ENCODE measurements at regions not wholly inside any gene's neighbourhood (a gene's known extent, or its start where the extent isn't known, plus 50 kb on each side); places are given as distances from the start of the nearest gene placed in this dataset.
"Not testable (repeated sequence)": the region's sequence is repeated elsewhere in the genome, so short reads cannot be mapped to it uniquely, and the experiment has no call there.

GRCh38 chr7:20534543-20534942, 80.9 kb upstream of the ABCB5 start:
- H2AFZ ChIP-seq (ENCODE audit: low read depth, low read length), result no peak overlapping the region
- H3K4me3 ChIP-seq (ENCODE audit: low read length), result no peak overlapping the region
- H3K36me3 ChIP-seq (ENCODE audit: insufficient read depth, low read length), result no peaks in the 10 kb centered on the region
- H3K27me3 ChIP-seq (ENCODE audit: insufficient read depth, low read length), result no peaks in the 10 kb centered on the region
- H3K4me1 ChIP-seq (ENCODE audit: insufficient read depth, low read length), result no peaks in the 10 kb centered on the region
- H3K9me3 ChIP-seq (ENCODE audit: low read length), result no peaks in the 10 kb centered on the region

- no peak overlapping the region for H2AFZ ChIP-seq (ENCODE audit: low read depth, low read length)
- H3K4me1 ChIP-seq (ENCODE audit: insufficient read depth, low read length), result no peaks in the 10 kb centered on the region
- no peaks in the 10 kb centered on the region for H3K9me3 ChIP-seq (ENCODE audit: low read length)
- H3K27me3 ChIP-seq (ENCODE audit: insufficient read depth, low read length), result no peaks in the 10 kb centered on the region
- no peaks in the 10 kb centered on the region for H3K36me3 ChIP-seq (ENCODE audit: insufficient read depth, low read length)
- H3K4me3 ChIP-seq (ENCODE audit: low read length), result no peak overlapping the region
Observed at GRCh38 chr7:20535541-20535940, 79.9 kb upstream of the ABCB5 start.

- Histone ChIP-seq H3K27me3 (ENCODE audit: insufficient read depth, low read length) (no peaks in the 10 kb centered on the region), H3K4me1 (ENCODE audit: insufficient read depth, low read length) (no peaks in the 10 kb centered on the region), H3K9me3 (ENCODE audit: low read length) (no peaks in the 10 kb centered on the region), H3K36me3 (ENCODE audit: insufficient read depth, low read length) (no peaks in the 10 kb centered on the region), H3K4me3 (ENCODE audit: low read length) (no peak overlapping the region), H2AFZ (ENCODE audit: low read depth, low read length) (no peak overlapping the region)
Observed at GRCh38 chr7:20539201-20539600, 76.3 kb upstream of the ABCB5 start.

GRCh38 chr7:20541608-20542349, 73.7 kb upstream of the ABCB5 start:
- H2AFZ ChIP-seq (ENCODE audit: low read depth, low read length), result no peak overlapping the region
- H3K36me3 ChIP-seq (ENCODE audit: insufficient read depth, low read length), result no peaks in the 10 kb centered on the region
- H3K4me3 ChIP-seq (ENCODE audit: low read length), result no peak overlapping the region
- H3K9me3 ChIP-seq (ENCODE audit: low read length), result no peaks in the 10 kb centered on the region
- H3K4me1 ChIP-seq (ENCODE audit: insufficient read depth, low read length), result peaks cover 7% of the 10 kb centered on the region
- H3K27me3 ChIP-seq (ENCODE audit: insufficient read depth, low read length), result no peaks in the 10 kb centered on the region

GRCh38 chr7:20542594-20542993, 72.9 kb upstream of the ABCB5 start:
- no peak overlapping the region for H3K4me3 ChIP-seq (ENCODE audit: low read length)

GRCh38 chr7:20543500-20543899, 72.0 kb upstream of the ABCB5 start:
- H2AFZ ChIP-seq (ENCODE audit: low read depth, low read length), result no peak overlapping the region
- peaks cover 7% of the 10 kb centered on the region for H3K4me1 ChIP-seq (ENCODE audit: insufficient read depth, low read length)
- H3K27me3 ChIP-seq (ENCODE audit: insufficient read depth, low read length), result no peaks in the 10 kb centered on the region
- no peak overlapping the region for H3K4me3 ChIP-seq (ENCODE audit: low read length)
- no peaks in the 10 kb centered on the region for H3K36me3 ChIP-seq (ENCODE audit: insufficient read depth, low read length)
- no peaks in the 10 kb centered on the region for H3K9me3 ChIP-seq (ENCODE audit: low read length)

More at GRCh38 chr7:20542594-20542993, 72.9 kb upstream of the ABCB5 start:
- H3K36me3 ChIP-seq (ENCODE audit: insufficient read depth, low read length), result no peaks in the 10 kb centered on the region
- H2AFZ ChIP-seq (ENCODE audit: low read depth, low read length), result no peak overlapping the region
- H3K9me3 ChIP-seq (ENCODE audit: low read length), result no peaks in the 10 kb centered on the region
- peaks cover 7% of the 10 kb centered on the region for H3K4me1 ChIP-seq (ENCODE audit: insufficient read depth, low read length)
- no peaks in the 10 kb centered on the region for H3K27me3 ChIP-seq (ENCODE audit: insufficient read depth, low read length)

- Histone ChIP-seq H2AFZ (ENCODE audit: low read depth, low read length) (no peak overlapping the region), H3K36me3 (ENCODE audit: insufficient read depth, low read length) (no peaks in the 10 kb centered on the region), H3K4me3 (ENCODE audit: low read length) (no peak overlapping the region), H3K27me3 (ENCODE audit: insufficient read depth, low read length) (no peaks in the 10 kb centered on the region), H3K9me3 (ENCODE audit: low read length) (no peaks in the 10 kb centered on the region), H3K4me1 (ENCODE audit: insufficient read depth, low read length) (peaks cover 7% of the 10 kb centered on the region)
Observed at GRCh38 chr7:20545016-20545415, 70.5 kb upstream of the ABCB5 start.

GRCh38 chr7:20546958-20547357, 68.5 kb upstream of the ABCB5 start:
- H3K36me3 ChIP-seq (ENCODE audit: insufficient read depth, low read length); H3K9me3 ChIP-seq (ENCODE audit: low read length); H3K27me3 ChIP-seq (ENCODE audit: insufficient read depth, low read length); H2AFZ ChIP-seq (ENCODE audit: low read depth, low read length); H3K4me3 ChIP-seq (ENCODE audit: low read length); H3K4me1 ChIP-seq (ENCODE audit: insufficient read depth, low read length): not testable (repeated sequence)

- no peaks in the 10 kb centered on the region for H3K36me3 ChIP-seq (ENCODE audit: insufficient read depth, low read length)
- H3K4me1 ChIP-seq (ENCODE audit: insufficient read depth, low read length), result no peaks in the 10 kb centered on the region
- no peaks in the 10 kb centered on the region for H3K9me3 ChIP-seq (ENCODE audit: low read length)
- no peaks in the 10 kb centered on the region for H3K27me3 ChIP-seq (ENCODE audit: insufficient read depth, low read length)
- no peak overlapping the region for H2AFZ ChIP-seq (ENCODE audit: low read depth, low read length)
- no peak overlapping the region for H3K4me3 ChIP-seq (ENCODE audit: low read length)
Observed at GRCh38 chr7:20554072-20554471, 61.4 kb upstream of the ABCB5 start.

- H3K36me3 ChIP-seq (ENCODE audit: insufficient read depth, low read length), result no peaks in the 10 kb centered on the region
- H3K4me3 ChIP-seq (ENCODE audit: low read length), result no peak overlapping the region
- H3K4me1 ChIP-seq (ENCODE audit: insufficient read depth, low read length), result no peaks in the 10 kb centered on the region
- H2AFZ ChIP-seq (ENCODE audit: low read depth, low read length), result no peak overlapping the region
- H3K27me3 ChIP-seq (ENCODE audit: insufficient read depth, low read length), result no peaks in the 10 kb centered on the region
- H3K9me3 ChIP-seq (ENCODE audit: low read length), result no peaks in the 10 kb centered on the region
Observed at GRCh38 chr7:20556091-20556490, 59.4 kb upstream of the ABCB5 start.

- Histone ChIP-seq H3K4me1 (ENCODE audit: insufficient read depth, low read length) (peaks cover 9% of the 10 kb centered on the region), H2AFZ (ENCODE audit: low read depth, low read length) (no peak overlapping the region), H3K27me3 (ENCODE audit: insufficient read depth, low read length) (no peaks in the 10 kb centered on the region), H3K4me3 (ENCODE audit: low read length) (no peak overlapping the region), H3K36me3 (ENCODE audit: insufficient read depth, low read length) (no peaks in the 10 kb centered on the region), H3K9me3 (ENCODE audit: low read length) (no peaks in the 10 kb centered on the region)
Observed at GRCh38 chr7:20557116-20557515, 58.4 kb upstream of the ABCB5 start.

GRCh38 chr7:20558963-20559716, 56.3 kb upstream of the ABCB5 start:
- H3K4me3 ChIP-seq (ENCODE audit: low read length), result no peak overlapping the region
- H3K27me3 ChIP-seq (ENCODE audit: insufficient read depth, low read length), result no peaks in the 10 kb centered on the region
- no peak overlapping the region for H2AFZ ChIP-seq (ENCODE audit: low read depth, low read length)
- no peaks in the 10 kb centered on the region for H3K36me3 ChIP-seq (ENCODE audit: insufficient read depth, low read length)
- peaks cover 20% of the 10 kb centered on the region for H3K4me1 ChIP-seq (ENCODE audit: insufficient read depth, low read length)
- H3K9me3 ChIP-seq (ENCODE audit: low read length), result no peaks in the 10 kb centered on the region

- H3K4me3 ChIP-seq (ENCODE audit: low read length), result no peak overlapping the region
- no peaks in the 10 kb centered on the region for H3K9me3 ChIP-seq (ENCODE audit: low read length)
- H3K4me1 ChIP-seq (ENCODE audit: insufficient read depth, low read length), result peaks cover 20% of the 10 kb centered on the region
- no peaks in the 10 kb centered on the region for H3K36me3 ChIP-seq (ENCODE audit: insufficient read depth, low read length)
- no peak overlapping the region for H2AFZ ChIP-seq (ENCODE audit: low read depth, low read length)
- H3K27me3 ChIP-seq (ENCODE audit: insufficient read depth, low read length), result no peaks in the 10 kb centered on the region
Observed at GRCh38 chr7:20559883-20560282, 55.6 kb upstream of the ABCB5 start.

Data from neuron (in vitro differentiated cells).